Fibroblast of skin of right biceps (primary cell): ENCODE measurements at regions not wholly inside any gene's neighbourhood (a gene's known extent, or its start where the extent isn't known, plus 50 kb on each side); places are given as distances from the start of the nearest gene placed in this dataset.
A peak's percentile ranks its signal among the peaks of the same experiment; 100 is the strongest.

ENCODE experiments used
- DNase-seq: peaks from one replicate; pipeline ENCODE4 v3.0.0-alpha.2; 2013

DNA sequence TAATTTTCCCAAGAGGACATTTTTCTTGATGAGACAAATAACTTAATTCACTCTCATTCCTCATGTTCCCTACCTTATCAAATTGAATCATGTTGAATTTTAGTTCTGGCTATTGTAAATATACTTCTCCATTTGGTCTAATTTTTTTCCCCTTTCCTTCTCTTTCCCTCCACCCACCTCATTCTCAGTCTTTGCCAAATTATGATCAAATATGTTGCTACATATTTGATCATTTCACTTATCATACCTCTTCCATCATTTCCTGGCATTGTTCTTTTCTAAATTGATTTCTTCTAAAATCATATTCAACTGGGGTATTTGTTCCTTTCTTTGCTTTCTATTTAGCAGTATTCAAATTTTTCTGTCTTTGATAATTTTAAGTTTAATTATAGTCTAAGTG lies 52.3 kb downstream of the HDGFL1 start:
- no peak for DNase-seq

DNA sequence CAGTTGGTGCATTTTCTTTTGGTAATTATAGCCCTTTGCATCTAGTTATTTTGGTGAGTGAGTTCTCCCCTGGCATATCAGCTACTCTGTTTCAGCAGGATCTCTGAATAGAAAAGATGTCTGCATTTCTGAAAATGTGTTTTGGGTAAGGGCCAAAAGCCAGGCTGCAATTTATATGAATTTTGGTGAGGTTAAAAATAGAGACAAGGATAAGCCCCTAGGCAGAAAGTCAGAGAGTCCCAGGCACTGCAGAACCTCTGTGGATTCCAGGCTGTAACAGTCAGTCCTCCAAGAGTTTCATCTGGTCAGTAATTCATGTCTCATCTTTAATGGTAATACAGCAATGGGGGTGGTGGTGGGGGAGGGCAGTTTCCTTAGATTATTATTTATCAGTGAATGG lies 53.0 kb downstream of the HDGFL1 start:
- DNase-seq, result peak; percentile 17

DNA sequence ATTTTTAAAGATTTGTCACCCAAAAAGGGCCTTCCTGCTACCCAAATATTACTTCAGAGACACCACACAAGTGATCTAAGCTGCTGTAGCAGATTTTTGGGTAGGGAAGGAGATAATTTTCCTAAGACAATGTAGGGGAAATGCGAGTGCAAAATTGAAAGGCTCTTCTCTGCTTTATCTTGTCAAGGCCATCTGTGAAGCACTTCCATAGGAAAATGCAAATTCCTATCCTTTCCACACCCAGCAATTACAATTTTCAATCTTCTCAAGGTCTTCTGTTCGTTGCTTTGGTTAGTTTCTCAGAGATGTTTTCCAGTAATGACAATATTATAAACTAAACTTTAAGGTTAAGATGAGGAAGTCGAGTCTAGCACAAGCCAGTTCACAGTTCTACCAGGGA lies 53.4 kb downstream of the HDGFL1 start:
- no peak for DNase-seq

DNA sequence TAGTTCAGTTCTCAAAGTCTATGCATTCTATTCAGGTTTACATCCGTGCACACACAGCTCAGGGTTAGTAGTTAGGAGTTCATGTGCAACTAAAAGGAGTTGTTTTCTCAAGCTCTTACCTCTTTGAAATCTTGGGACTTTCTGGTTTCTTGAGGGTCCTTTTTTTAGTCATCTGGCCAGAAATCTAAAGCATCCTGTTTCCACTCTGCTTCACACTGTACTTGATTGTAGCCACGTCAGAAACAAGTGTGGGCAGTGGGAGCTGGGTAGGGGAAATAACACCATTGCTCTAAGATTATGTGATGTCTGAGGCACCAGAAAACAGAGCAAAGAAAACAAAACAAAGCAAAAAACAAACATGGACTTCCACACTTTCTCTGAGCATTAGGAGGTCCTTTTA lies 58.3 kb downstream of the HDGFL1 start:
- DNase-seq, result no peak

DNA sequence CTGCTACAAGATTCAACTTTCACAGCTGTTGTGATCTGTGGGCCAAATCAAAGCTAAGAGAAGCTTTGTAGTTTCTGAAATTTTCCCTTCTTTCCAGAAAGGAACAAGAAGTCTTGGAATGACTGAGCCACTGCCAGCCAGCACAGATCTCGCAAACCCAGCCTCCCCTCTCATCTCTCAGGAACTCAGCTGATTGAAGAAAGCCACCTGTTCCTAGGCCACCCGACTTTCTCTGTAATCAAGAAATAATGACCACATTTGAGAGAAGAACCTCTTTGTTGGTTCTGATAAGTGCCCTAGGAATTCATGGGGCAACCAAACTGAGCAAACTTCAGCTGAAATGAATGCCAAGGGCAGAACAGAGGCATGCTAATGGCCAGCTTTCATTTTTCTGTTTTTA lies 61.7 kb downstream of the HDGFL1 start:
- no peak for DNase-seq

DNA sequence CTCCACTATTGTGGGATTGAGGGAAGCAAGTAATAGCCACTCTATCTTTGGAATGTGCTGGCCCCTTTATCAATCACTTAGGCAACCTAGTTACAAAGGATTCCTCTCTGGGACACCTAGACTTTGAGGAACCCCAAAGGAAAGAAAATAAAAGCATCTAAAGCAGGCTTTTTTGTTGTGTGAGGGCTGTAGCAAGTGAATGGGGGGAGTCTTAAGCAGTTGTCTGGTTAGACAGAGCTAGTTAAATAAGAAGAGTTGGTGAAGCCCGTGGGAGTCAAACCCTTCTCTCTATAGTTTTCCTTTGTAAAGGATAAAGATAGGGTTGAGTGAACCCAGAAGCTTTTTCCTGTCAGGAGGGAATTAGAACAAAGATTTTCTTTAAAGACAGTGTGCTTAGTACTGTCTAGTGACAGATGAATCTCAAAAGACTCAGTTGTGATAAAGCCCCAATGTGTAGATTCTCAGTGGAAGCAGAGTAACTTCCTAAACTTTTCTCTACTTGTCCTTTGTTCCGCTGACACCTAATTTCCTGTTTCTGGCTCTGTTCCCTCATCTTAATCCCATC lies 63.3 kb downstream of the HDGFL1 start:
- no peak for DNase-seq

DNA sequence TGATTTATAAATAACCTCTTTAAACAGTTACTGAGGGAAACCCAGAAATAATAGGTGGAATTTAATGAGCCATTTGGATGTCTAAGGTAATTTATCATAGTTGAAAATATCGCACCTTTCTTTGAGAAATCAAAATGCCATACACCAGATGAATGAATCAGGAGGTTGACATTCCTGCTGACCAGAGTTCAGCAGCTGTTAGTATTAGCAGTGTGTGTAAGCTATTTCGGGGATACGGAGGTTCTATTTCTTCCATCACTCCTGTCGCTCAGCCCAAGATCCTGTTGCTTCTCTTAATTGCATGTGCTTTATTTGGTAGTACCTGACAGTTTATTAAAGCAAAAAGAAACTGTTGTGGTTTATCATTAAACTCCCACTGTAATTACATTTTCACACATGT lies 67.1 kb downstream of the HDGFL1 start:
- DNase-seq, result no peak

DNA sequence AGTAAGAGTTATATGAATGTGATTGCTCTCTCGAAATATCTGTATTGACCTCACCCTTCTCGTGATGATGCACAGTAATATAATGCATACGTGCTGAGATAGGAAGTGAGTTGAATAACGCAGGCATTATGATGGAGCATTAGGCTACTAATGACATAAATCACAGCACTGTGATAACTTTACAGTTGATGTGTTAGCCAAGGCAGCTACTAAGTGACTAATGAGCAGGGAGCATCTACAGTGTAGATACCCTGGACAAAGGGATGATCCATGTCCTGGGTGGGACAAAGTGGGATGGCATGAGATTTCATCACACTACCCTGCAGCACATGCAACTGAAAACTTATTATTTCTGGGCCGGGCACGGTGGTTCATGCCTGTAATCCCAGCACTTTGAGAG lies 68.4 kb downstream of the HDGFL1 start:
- DNase-seq, result no peak

DNA sequence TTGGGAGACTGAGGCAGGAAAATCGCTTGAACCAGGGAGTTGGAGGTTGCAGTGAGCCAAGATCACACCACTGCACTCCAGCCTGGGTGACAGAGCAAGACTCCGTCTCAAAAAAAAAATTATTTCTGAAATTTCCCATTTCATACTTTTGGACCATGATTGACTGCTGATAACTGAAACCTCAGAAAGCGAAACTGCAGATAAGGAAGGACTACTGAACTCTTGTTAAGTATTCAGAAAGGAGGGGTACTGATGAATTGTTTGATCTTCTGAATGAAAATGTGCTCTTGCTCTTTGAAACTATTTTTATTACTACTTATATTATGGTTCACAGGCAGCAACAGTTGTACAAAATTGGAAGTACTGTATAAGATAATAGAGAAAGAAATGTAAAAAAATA lies 69.0 kb downstream of the HDGFL1 start:
- DNase-seq, result no peak

DNA sequence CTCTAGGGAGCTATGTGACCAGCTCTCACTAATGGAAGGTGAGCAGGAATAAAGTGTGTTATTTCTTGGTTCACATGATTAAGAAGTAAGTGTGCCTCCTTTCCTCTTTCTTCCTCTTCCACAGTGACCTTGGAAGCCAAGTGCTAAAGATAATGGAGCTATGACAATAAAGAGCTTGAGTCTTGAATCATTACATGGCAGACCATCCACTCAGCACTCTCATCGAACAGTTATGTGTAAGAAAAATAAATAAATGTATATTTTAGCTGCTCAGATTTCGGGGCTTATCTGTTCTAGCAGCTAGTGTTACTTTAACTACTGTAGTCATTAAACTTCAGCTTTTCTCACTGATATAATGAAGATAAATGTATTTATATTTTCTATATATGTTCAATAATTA lies 72.9 kb downstream of the HDGFL1 start:
- DNase-seq, result peak; percentile 64

DNA sequence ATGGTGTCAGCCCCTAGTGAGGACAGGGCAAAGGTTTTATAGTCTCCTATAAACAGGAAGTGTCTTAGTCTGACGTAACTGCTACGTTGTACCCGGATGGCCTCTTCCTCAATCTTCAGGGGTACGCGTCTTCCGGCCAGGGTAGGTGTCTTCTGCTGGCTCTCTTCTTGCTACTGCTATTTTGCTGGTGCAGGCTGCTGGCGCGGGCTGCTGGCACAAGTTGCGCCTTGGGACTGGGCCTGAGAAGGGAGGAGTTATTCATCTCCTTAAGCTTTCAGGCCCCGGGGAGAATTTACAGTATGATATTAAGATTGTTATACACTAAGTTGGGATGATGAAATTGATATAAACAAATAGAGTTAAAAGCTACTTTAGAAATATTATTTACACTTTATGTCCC lies 74.4 kb downstream of the HDGFL1 start:
- no peak for DNase-seq

DNA sequence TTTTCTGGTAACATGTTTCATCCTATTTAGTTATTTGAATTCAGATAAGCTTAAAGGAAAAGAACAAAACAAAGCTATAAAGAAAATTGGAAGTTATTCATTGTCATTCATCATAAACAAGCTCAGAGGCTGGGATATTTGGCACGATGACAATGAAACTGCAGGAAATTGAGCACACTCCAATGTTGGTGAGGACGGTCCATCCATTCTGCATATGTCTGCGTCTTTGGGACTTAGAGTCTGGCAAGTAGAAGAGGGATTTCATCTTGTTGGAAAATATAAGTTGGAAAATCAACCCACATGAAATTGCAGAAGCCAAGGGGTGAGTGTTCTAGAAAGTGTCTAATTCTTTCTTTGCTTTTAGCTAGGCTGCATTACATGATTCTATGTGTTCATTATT lies 78.4 kb downstream of the HDGFL1 start:
- DNase-seq, result no peak

DNA sequence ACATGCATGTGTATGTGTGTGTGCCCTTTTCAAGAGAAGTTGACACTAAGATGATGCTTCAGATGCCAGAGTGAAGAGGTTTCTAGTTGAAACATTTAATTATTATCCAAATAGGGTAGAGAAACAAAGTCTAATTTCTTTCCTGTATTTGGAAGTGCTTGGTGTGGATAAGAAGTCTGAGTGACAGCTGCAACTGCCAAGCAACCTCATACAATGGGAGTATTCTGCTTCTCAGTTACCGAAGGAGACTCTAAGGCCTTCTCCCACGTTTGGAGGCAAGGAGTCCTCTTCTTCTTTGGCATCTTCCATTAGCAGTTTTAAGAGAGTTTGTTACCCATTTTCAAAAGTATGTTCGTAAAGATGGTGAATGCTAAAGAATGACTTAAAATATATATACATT lies 82.4 kb downstream of the HDGFL1 start:
- DNase-seq, result no peak

DNA sequence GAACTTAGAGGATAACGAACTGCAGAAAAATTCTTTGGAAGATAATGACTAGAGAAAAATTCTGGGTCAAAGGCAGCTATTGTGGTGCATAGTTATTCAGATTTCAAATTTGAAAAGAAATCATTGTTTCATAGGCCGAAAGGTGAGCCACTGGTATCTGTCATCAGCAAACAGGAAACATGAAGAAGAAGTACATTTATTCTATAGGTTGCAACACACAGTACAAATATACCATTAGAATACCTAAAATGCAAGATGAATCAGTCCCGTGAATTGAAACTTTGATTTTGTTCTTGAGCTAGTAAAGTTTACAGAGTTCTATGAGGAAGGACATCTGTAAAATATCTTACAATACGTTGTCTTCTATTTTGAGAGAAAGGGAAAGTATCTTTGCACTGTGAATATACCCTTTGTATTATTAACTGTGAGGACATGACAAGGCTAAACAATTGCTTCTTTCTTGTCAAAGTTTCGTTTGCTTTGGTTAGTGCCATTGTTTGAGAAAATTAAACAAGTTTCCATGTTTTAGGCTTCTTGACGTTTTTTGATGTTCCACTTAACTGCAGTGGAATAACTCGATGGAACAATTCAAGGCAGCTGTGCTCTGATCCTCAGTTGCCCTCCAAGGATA lies 84.7 kb downstream of the HDGFL1 start:
- DNase-seq, result no peak

DNA sequence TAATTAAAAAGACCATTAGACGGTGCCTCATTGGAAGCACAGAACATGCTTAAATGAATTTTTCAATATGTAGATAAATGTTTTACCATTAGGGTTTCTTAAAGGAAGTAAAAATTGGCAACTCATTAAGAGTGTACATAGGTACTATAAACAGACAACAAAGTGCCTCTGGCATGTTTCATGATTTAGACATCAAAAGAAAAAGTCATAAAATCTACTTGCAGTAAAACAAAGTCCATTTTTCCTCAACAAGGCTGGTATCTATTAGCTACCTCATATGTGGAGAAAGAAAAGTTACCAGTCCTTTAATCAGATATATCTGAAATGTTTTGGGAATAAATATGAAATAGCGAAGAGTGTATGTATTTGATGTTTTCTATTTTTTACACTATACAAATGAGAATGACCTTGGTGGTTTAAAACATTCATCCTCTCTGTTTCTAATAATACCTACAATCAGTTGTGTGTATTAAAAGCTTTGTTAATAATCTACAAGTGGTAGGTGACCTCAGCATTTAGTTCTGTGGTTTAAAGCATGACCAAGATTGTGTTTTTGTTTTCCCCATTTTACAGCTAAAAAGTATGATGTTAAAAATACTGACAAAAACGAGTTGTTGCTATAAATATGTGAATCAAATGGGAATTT lies 87.5 kb downstream of the HDGFL1 start:
- DNase-seq, result no peak

DNA sequence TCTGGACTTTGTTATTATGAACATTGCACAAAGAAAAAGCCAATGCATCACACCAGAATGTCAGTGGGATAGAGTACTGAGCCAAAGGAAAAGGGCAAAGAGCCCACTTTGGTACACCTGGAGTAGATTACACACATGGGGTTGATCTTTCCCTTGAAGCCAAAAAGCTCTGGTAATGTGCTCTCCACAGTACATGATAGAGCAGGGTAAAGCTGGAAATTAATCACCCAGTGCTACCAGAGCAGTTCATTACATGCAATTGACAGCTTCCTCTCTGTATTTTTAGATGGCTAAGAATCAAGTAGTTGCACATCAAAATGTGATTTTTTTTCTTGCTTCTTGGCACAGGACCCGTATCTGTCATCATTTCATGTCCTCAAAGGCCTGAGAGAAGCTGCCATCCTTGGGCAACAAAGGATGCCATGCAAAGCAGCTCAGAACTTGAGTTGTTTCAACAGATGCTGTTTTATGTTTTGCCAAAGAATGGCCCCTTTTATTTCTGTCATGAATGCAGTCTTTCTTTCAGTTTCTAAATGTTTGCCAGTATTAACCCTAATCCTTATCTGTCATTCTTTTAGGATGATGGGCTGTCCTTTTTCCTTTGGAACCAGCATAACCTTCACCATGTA lies 88.1 kb downstream of the HDGFL1 start:
- DNase-seq, result no peak

DNA sequence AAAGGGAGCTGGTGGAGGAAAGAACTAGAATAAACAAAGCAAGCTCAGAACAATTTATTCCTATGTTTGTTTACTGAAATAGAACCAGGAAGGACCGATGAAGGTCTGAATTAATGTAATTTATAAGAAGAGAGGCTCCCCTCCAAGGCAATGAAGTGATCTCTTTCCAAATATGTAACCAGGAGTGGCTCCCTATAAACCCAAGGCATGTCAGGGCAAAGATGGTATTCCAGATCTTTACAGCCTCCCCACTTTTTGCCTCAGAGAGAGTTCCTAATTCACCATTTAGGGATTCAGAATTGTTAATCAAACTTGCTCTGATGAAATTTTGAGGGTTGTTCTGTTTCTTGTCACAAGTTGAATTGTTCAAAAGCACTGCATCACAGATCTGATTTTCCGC lies 88.8 kb downstream of the HDGFL1 start:
- no peak for DNase-seq

DNA sequence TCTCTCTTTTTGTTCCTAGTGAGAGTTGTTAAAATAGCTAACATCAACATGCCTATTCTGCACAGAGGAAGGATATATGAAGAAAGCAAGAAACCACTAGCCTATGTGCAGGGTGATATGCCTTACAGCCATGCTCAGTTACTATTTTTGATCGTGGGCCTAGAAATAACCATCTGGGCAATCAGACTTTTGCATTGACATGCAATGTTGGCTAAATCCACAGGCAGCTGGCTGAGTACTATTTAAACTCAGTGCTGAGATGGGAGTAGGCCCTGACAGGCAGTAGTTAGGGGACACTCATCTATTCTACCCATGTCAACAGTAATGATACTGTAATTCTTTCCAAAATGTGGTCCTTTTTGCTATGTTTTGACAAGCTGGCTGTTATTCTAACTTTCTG lies 89.6 kb downstream of the HDGFL1 start:
- no peak for DNase-seq

DNA sequence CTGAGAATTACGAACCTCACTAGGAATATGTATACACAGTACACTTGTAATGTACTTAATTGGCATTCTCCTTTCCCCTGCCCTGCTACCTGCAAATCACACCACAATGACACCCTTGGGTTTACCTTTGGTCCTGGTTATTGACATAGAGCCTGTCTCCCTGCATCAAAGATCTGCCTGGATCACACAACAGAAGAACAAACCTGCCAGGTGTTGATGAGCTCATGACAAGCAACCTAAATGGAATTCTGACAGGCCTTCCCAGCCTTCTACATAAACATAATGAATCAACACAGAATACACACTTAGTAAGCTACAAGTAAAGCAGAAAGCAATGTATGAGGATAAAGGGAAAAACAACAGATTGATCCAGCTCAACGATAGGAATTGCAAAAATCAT lies 95.6 kb downstream of the HDGFL1 start:
- DNase-seq, result no peak

DNA sequence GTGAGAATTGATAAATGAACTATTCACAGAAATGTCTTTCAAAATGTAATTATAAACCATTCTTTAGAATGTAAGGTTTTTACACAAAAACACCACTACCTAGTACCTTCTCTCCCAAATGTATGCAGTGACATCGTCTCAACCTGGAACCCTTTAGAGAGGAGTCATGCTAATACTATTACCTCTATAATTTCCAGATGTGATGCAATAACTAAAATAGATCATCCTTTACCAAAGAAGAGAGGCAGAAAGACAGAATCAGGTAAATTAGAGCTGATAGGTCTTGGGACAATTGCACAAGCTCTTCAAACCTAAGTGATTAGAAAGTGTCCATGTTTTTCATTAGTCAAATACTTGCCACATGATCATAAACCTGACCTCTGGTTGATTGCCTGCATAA lies 96.7 kb downstream of the HDGFL1 start:
- DNase-seq, result no peak

DNA sequence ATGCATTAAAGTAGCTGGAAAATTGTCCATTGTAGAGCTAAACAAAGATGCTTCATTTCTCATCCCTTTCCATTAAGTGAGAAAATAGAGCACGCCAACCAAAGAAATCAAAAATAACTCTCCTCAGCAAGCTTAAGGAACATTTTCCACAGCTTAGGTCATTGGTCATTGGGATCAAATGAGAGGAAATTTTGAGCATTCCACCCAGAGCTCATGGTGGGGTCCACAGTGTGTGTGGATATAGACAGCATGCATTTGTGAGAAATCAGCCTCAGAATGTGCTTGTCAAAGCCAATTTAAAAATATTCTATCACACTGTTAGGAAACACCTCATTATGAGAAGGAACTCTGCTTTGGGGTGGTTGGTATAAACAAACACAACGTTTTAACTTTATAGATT lies 97.2 kb downstream of the HDGFL1 start:
- no peak for DNase-seq

DNA sequence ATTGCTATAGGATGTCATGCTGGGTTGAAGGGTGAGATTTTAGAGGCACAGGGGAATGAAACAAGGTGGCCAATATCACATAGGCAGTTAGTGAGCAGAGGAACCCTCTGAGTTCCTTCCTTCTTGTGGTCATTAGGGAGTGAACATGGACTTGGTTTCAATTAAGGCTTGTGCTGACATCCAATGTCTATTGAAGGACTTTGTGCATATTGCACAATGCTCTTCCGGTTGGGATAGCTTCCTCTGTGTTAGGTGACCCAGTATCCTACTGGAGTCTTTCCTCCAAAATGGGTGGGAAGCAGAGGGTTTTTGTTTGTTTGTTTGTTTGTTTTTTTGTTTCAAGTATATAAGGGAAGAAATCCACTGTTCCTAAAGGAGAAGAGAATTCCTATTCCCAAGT lies 98.5 kb downstream of the HDGFL1 start:
- no peak for DNase-seq

DNA sequence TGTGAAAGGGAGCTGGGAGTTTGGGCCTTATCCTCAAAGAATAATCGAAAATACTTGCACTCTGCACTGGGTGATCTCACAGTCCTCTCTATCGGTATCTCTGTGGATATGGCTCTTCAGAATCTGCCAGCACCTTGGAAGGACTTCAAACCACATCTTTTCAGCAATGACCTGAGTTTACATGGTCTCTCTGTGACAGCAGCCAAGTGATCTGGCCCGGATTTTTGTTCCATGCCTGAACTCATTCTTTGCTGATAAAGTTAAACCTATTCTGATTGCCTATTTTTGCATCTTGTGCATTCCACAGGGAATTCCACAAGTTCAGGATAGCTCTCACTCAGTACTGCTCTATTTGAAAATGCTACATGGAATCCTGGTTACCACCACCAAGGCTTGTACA lies 98.9 kb downstream of the HDGFL1 start:
- DNase-seq, result peak; percentile 32

DNA sequence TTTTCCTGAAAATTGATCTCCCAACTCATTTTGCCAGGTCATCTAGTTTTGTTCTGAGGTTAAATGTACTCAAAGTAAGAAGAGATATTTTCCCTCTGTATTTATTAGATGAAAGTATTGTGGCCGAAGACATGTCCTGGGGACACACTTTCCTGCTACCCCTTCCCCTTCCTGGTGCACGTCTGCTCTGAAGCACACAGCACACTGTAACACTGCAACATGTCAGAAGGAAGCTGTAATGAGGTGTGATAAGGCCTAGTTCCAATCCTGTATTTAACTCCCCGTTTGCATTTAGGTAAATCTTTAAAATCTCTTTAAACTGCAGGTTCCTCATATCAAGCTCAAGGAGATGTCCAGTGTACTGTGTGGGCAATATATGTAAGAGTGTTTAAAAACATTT lies 99.4 kb downstream of the HDGFL1 start:
- no peak for DNase-seq

DNA sequence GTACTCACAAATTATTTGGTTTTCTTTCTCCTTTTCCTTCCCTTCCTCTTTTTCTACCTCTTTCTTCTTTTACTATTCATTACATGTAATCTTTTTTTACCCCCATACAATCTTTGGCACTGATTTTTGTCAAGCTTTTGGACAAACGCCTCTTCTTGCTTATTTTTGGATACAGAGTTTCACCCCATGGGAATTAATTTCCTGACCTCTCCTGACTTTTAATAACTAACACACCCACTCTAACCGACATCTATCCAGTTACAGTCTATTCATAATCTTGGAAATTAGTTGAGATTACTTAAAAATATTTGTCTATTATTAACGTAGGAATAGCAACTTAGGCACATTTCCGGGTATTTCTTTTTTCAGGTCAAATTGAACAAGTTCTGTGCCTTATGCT lies 101.2 kb downstream of the HDGFL1 start:
- no peak for DNase-seq
